ENCODE measurements at regions not wholly inside any gene's neighbourhood (a gene's known extent, or its start where the extent isn't known, plus 50 kb on each side); places are given as distances from the start of the nearest gene placed in this dataset.

- no peak for DNase-seq (ENCODE audit: low read depth, low spot score)
Observed at GRCh38 chr5:42338136-42338535, 85.1 kb upstream of the GHR start.

DNA sequence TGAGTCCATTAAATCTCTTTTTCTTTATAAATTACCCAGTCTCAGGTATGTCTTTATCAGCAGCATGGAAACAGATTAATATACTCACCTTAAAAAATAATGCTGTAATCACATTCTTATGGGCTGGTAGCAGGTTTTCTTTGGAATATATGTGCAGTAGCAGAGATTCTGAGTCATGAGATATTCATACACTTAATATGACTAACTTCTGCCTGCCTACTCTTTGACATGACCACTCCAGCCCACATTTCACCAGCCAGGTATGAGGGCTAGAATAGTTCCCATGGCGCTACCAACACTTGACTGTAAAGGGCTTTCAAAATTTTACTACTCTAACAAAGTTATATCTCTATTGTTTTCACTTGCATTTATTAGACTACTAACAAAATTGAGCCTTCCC is 74.1 kb upstream of the GHR start:
- no peak for DNase-seq (ENCODE audit: low read depth, low spot score)

- DNase-seq (ENCODE audit: low read depth, low spot score): no peak
Observed at GRCh38 chr5:42351956-42352355, 71.3 kb upstream of the GHR start.

DNA sequence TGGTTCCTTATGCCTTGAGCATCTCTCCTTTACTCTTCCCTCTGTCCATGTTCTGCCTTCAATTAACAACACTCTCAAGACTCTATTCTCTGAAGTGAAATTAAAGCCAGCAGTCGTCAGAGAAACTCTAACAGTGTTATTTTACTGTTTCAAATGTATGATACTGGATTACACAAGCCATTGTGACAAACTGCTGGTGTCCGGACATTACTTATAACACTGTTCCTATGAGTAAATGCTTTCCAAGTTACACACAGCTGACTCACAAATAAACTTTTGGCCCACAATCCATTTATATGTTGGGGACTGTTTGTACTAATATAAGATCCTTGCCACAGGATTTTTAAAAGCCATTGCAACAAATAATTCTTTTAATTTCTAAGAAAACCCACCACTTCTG is 63.2 kb upstream of the GHR start:
- DNase-seq (ENCODE audit: low read depth, low spot score): peak; percentile 11

DNA sequence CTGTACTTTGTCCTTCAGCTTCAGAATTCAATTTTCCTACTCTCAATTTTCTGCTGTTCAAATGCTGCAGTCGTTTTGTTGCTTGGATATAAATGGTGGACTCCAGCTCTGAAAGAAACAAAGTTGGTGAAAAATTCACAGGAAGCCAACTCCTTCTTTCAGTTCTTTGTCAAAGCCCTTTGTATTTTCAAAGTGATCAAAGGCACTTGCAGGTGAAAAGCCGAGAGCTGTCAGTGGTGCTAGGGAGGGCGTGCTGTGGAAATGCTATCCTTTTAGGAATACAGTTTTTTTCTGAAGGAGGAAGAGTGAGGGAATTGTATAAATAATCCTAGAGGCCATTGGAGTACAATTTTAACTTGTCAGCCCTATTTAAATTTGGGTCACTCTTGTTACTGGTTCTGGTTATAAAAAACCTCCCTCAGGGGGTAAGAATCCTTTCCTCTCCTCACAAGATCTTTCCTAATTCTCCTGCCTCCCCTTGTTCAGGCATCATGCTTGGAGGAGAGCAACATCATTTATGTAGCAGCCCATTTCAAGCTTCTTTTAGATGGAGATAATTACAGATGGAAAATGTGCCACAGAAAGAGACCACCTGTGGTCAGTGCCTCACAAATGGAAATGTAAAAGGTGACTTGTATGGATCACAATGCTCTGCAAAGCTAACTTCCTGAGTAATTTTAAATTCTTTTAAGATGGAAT is 62.5 kb upstream of the GHR start:
- DNase-seq (ENCODE audit: low read depth, low spot score): no peak

DNA sequence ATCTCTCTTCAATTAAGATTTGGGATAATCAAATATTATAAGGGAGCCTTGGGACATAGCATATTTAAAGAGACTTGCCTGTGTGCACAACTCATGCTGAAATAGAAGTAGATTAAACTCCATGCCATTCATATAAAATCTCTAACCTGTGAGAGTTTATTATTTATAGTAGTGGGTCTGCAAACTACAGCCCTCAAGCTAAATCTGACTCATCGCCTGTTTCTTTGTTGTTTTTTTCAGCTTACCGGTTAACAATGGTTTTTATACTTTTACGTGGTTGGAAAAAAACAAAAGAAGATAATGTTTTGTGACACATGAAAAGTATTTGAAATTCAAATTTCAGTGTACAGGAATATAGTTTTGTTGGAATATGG is 61.9 kb upstream of the GHR start:
- no peak for DNase-seq (ENCODE audit: low read depth, low spot score)

- no peak for DNase-seq (ENCODE audit: low read depth, low spot score)
Observed at GRCh38 chr5:42366051-42366450, 57.2 kb upstream of the GHR start.
